Glutamatergic neuron (in vitro differentiated cells): ENCODE measurements at regions not wholly inside any gene's neighbourhood (a gene's known extent, or its start where the extent isn't known, plus 50 kb on each side); places are given as distances from the start of the nearest gene placed in this dataset.

Experiments used
- DNase-seq: peaks from one replicate; pipeline ENCODE4 v3.0.0; 2022
- H3K27ac Mint-ChIP-seq: one replicate; pipeline ENCODE4 v1.8.0; 2020; ENCODE audit warnings: mild to moderate bottlenecking, mixed read lengths, inconsistent platforms; ENCODE audit not compliant: unreplicated experiment
- H3K27me3 Mint-ChIP-seq: one replicate; pipeline ENCODE4 v1.8.0; 2020; ENCODE audit warnings: mild to moderate bottlenecking, moderate library complexity, mixed read lengths, inconsistent platforms; ENCODE audit not compliant: unreplicated experiment
- H3K36me3 Mint-ChIP-seq: one replicate; pipeline ENCODE4 v1.8.0; 2020; ENCODE audit warnings: mild to moderate bottlenecking, mixed read lengths, inconsistent platforms; ENCODE audit not compliant: unreplicated experiment
- H3K4me1 Mint-ChIP-seq: one replicate; pipeline ENCODE4 v1.8.0; 2020; ENCODE audit warnings: mild to moderate bottlenecking, low read depth, mixed read lengths, inconsistent platforms; ENCODE audit not compliant: unreplicated experiment
- H3K4me3 Mint-ChIP-seq: one replicate; pipeline ENCODE4 v1.8.0; 2020; ENCODE audit warnings: mild to moderate bottlenecking, mixed read lengths, inconsistent platforms; ENCODE audit not compliant: unreplicated experiment
- H3K9me3 Mint-ChIP-seq: one replicate; pipeline ENCODE4 v1.8.0; 2020; ENCODE audit warnings: mild to moderate bottlenecking, moderate library complexity, mixed read lengths, inconsistent platforms; ENCODE audit not compliant: unreplicated experiment
- CTCF ChIP-seq: fragments of 200-600 bp; sonication (generic); IDR thresholded peaks from one replicate; pipeline ENCODE4 v1.5.0; 2021; ENCODE audit not compliant: partially characterized antibody, unreplicated experiment

GRCh38 chr10:3391657-3392056 is 219.1 kb upstream of the PITRM1 start:
- Mint-ChIP-seq H3K4me3 (no peak overlapping the region), H3K27me3 (no peaks in the 10 kb centered on the region), H3K9me3 (peaks cover 3% of the 10 kb centered on the region), H3K36me3 (peaks cover 7% of the 10 kb centered on the region), H3K4me1 (peaks cover 5% of the 10 kb centered on the region), H3K27ac (no peak overlapping the region)
- no peak for DNase-seq
- TF ChIP-seq CTCF: no peak

DNA sequence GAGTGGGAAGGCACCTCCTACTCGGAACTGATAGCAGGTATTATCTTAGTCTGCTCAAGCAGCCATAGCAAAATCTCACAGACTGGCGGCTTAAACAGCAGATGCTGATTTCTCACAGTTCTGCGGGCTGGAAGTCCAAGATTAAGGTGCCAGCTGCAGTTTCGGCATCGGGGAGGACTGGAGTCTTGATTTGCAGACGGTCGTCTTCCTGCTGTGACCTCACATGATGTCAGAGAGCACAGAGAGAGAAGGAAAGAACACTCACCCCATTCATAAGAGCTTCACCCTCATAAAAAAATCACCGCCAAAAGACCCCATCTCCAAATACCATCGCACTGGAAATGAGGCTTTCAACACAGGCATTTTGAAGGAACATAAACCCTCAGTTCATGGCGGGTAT is 216.5 kb upstream of the PITRM1 start:
- H3K36me3 Mint-ChIP-seq: peaks cover 6% of the 10 kb centered on the region
- H3K27me3 Mint-ChIP-seq: no peaks in the 10 kb centered on the region
- no peak overlapping the region for H3K27ac Mint-ChIP-seq
- peaks cover 3% of the 10 kb centered on the region for H3K9me3 Mint-ChIP-seq
- no peak for DNase-seq
- TF ChIP-seq CTCF: no peak
- H3K4me3 Mint-ChIP-seq: no peak overlapping the region
- H3K4me1 Mint-ChIP-seq: no peaks in the 10 kb centered on the region

DNA sequence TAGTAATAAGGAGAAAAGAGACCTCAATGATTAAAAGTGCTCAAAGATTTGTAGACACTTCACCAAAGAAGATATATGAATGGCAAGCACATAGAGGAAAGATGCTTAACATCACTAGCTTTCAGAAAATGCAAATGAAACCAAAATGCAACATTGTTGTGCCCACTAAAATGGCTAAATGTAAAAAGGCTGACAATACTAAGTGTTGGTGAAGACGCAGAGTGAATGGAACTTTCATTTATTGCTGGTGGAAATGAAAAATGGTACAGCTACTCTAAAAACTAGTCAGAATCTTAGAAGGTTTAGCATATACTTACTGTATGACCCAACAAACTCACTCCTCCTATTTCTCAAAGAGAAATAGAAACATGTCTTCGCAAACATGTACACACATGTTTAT is 212.9 kb upstream of the PITRM1 start:
- Mint-ChIP-seq H3K27ac (no peak overlapping the region), H3K4me1 (no peaks in the 10 kb centered on the region), H3K4me3 (no peak overlapping the region), H3K27me3 (no peaks in the 10 kb centered on the region), H3K36me3 (peaks cover 6% of the 10 kb centered on the region), H3K9me3 (peaks cover 3% of the 10 kb centered on the region)
- no peak for TF ChIP-seq CTCF
- no peak for DNase-seq

GRCh38 chr10:3382092-3382491 is 209.5 kb upstream of the PITRM1 start:
- peaks cover 12% of the 10 kb centered on the region for H3K36me3 Mint-ChIP-seq
- H3K4me3 Mint-ChIP-seq: no peak overlapping the region
- no peaks in the 10 kb centered on the region for H3K4me1 Mint-ChIP-seq
- no peak for DNase-seq
- no peak for TF ChIP-seq CTCF
- no peak overlapping the region for H3K27ac Mint-ChIP-seq
- no peaks in the 10 kb centered on the region for H3K27me3 Mint-ChIP-seq
- H3K9me3 Mint-ChIP-seq: peaks cover 4% of the 10 kb centered on the region

GRCh38 chr10:3380406-3381050 is 207.9 kb upstream of the PITRM1 start:
- Mint-ChIP-seq H3K9me3 (peaks cover 3% of the 10 kb centered on the region), H3K27ac (no peak overlapping the region), H3K4me3 (no peak overlapping the region), H3K4me1 (peaks cover 2% of the 10 kb centered on the region), H3K36me3 (peaks cover 12% of the 10 kb centered on the region), H3K27me3 (no peaks in the 10 kb centered on the region)
- DNase-seq: no peak
- TF ChIP-seq CTCF: no peak
